ENCODE measurements at regions not wholly inside any gene's neighbourhood (a gene's known extent, or its start where the extent isn't known, plus 50 kb on each side); places are given as distances from the start of the nearest gene placed in this dataset.

DNA sequence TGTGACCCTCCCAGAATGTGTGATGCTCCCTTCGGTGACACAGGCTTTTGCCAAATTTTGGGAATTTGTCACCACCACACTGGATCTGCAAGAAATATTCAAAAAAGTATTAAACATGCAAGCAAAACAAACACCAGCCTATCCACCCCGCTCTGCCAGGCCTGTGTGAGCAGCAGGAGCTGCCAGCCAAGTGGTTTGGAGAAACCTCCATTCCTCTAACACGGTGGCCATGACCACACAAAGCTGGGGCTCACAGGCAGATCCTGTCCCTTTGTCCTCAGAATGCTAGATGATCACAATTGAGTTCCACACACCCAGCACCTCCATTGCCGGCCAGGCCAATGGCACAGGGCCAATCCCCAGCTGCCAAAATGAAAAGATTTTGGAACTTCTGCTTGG, 261.9 kb upstream of the PPP2R2D start:
- no peak overlapping the region for H3K4me3 ChIP-seq (ENCODE audit: control insufficient read depth, low read depth, low read length)
- TF ChIP-seq, protein P1, sequence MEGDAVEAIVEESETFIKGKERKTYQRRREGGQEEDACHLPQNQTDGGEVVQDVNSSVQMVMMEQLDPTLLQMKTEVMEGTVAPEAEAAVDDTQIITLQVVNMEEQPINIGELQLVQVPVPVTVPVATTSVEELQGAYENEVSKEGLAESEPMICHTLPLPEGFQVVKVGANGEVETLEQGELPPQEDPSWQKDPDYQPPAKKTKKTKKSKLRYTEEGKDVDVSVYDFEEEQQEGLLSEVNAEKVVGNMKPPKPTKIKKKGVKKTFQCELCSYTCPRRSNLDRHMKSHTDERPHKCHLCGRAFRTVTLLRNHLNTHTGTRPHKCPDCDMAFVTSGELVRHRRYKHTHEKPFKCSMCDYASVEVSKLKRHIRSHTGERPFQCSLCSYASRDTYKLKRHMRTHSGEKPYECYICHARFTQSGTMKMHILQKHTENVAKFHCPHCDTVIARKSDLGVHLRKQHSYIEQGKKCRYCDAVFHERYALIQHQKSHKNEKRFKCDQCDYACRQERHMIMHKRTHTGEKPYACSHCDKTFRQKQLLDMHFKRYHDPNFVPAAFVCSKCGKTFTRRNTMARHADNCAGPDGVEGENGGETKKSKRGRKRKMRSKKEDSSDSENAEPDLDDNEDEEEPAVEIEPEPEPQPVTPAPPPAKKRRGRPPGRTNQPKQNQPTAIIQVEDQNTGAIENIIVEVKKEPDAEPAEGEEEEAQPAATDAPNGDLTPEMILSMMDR (IDR thresholded peaks at IDR 0.05; ENCODE audit: control insufficient read depth, insufficient read depth, low read depth, low read length, missing control alignments), result no peak
- DNase-seq (ENCODE audit: low read depth), result no peak

DNA sequence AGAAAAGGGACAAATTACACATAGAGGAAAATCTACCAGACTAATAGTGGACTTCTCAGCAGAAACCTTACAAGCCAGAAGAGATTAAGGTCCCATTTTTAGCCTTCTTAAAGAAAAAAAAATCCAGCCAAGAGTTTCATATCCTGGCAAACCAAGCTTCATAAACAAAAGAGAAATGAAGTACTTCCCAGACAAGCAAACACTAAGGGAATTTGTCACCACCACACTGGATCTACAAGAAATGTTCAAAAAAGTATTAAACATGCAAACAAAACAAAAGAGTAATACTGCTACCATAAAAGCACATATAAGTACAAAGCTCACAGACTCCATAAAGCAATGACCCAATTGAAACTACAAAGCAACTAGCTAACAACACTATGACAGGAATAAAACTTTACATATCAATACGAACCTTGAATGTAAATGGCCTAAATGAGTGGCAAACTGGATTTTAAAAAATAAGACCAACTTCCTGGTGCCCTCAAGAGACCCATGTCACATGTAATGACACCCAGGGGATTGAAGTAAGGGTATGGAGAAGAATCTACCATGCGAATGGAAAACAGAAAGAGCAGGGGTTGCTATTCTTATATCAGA, 260.7 kb upstream of the PPP2R2D start:
- H3K4me3 ChIP-seq (ENCODE audit: control insufficient read depth, low read depth, low read length), result no peak overlapping the region
- TF ChIP-seq, protein P1 (IDR thresholded peaks at IDR 0.05; ENCODE audit: control insufficient read depth, insufficient read depth, low read depth, low read length, missing control alignments), result no peak
- DNase-seq (ENCODE audit: low read depth), result no peak

DNA sequence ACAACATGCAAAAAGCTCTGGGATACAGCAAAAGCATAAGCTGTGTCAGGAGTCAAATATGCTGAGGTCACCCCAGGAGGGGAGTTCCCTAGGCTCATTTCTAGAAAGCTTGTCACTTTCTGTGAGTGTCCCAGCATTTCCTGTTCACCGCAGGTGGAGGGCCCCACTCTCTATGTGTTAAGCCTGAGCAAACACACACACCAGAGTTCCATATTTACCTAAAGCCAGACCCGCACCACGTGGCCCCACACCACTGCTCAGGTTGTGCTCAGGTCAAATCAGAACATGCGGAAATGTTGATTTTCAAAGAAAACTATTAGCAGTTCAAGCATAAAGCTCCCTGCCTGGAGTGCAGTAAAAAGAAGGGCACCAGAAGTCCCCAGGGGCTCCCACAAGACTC, 259.6 kb upstream of the PPP2R2D start:
- no peak for DNase-seq (ENCODE audit: low read depth)
- TF ChIP-seq, protein P1 (IDR thresholded peaks at IDR 0.05; ENCODE audit: control insufficient read depth, insufficient read depth, low read depth, low read length, missing control alignments), result no peak
- H3K4me3 ChIP-seq (ENCODE audit: control insufficient read depth, low read depth, low read length), result no peak overlapping the region

DNA sequence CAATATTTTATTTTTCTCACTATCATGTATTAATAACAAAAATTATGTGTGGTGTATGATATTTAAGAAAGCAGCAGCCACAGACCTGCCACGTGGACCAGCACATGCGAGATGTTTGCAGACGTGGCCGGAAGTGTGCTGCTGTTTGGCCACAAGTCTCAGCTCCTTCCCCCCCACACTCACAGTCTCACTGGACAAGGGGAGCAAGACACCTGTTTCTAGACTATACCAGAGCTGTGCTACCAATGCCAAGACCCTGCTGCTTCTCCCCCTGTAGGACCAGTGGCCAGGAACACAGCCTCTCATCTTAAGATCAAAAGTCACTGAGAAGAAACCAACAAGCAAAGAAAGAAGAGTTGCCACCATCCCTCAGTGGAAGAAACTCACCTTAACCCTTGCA, 258.9 kb upstream of the PPP2R2D start:
- no peak overlapping the region for H3K4me3 ChIP-seq (ENCODE audit: control insufficient read depth, low read depth, low read length)
- no peak for DNase-seq (ENCODE audit: low read depth)
- TF ChIP-seq, protein P1 (IDR thresholded peaks at IDR 0.05; ENCODE audit: control insufficient read depth, insufficient read depth, low read depth, low read length, missing control alignments), result no peak

DNA sequence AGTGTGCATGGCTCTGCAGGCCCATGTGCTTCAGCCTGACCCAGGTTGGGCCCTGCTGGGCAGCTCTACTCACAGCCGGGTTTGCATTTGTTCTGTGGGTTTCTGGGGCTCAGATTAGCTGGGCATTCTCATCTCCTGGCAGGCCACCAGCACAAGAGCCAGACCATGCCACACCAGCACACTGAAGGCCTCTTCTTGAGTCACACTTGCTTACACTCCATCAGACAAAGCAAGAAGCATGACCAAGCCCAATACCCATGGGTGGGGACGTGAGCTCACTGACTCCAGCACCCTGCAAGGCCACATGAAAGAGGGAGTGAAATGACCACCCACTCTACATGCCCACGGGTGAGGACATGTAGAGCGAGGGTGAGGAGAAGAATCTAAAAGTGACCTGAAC, 257.8 kb upstream of the PPP2R2D start:
- no peak for DNase-seq (ENCODE audit: low read depth)
- TF ChIP-seq, protein P1 (IDR thresholded peaks at IDR 0.05; ENCODE audit: control insufficient read depth, insufficient read depth, low read depth, low read length, missing control alignments), result no peak

DNA sequence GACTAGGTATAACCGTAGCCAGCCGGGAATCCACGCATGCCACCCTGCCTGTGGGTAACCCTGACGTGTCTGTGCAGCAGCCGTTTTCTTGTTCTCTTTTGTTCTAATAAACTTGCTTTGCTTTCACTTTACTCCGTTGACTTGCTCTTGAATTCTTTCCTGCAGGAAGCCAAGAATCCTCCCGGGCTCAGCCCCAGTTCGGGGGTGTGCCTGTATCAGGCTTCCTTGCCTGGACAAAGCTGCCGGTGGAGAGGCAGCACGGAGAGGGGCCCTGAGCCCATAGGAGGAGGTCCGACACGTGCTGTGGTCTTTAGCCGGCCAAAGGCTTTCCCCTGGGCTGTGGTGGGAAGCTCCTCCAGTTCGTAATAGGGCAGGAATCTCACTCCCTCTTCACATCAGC, 256.5 kb upstream of the PPP2R2D start:
- DNase-seq (ENCODE audit: low read depth), result no peak
- TF ChIP-seq, protein P1 (IDR thresholded peaks at IDR 0.05; ENCODE audit: control insufficient read depth, insufficient read depth, low read depth, low read length, missing control alignments), result no peak
- H3K4me3 ChIP-seq (ENCODE audit: control insufficient read depth, low read depth, low read length), result no peak overlapping the region

More for the DNA sequence above, 257.8 kb upstream of the PPP2R2D start:
- H3K4me3 ChIP-seq (ENCODE audit: control insufficient read depth, low read depth, low read length), result no peak overlapping the region

Measured in AG09309 (cell line).